Astrocyte (in vitro differentiated cells and primary cell): ENCODE measurements at regions not wholly inside any gene's neighbourhood (a gene's known extent, or its start where the extent isn't known, plus 50 kb on each side); places are given as distances from the start of the nearest gene placed in this dataset.

Experiments used
- DNase-seq: peaks from one replicate; pipeline ENCODE4 v3.0.0-alpha.2; 2010; ENCODE audit warnings: low read depth
- FAIRE-seq: peaks from 2 replicates; lab custom pipeline; 2011; peaks lifted over from hg19 to GRCh38; lab: Jason Lieb, UNC
- H2AFZ ChIP-seq: 2 replicates; pipeline ENCODE4 v1.6.0; 2012; ENCODE audit warnings: low read depth, low read length, inconsistent platforms
- H3K27ac ChIP-seq: 2 replicates; pipeline ENCODE4 v1.5.1; 2011; ENCODE audit warnings: low read depth, low read length, inconsistent platforms
- H3K27me3 ChIP-seq: 2 replicates; pipeline ENCODE4 v1.6.0; 2011; ENCODE audit warnings: low read length, inconsistent platforms; ENCODE audit not compliant: insufficient read depth
- H3K36me3 ChIP-seq: 2 replicates; pipeline ENCODE4 v1.5.1; 2011; ENCODE audit warnings: low read length, inconsistent platforms; ENCODE audit not compliant: insufficient read depth
- H3K4me1 ChIP-seq: 2 replicates; pipeline ENCODE4 v1.5.1; 2011; ENCODE audit warnings: low read length, inconsistent platforms; ENCODE audit not compliant: insufficient read depth
- H3K4me2 ChIP-seq: 2 replicates; pipeline ENCODE4 v1.6.0; 2012; ENCODE audit warnings: low read length, inconsistent platforms
- H3K4me3 ChIP-seq: 2 replicates; pipeline ENCODE4 v1.5.1; 2011; ENCODE audit warnings: low read depth, mild to moderate bottlenecking, low read length, inconsistent platforms; ENCODE audit not compliant: insufficient read depth
- H3K79me2 ChIP-seq: 2 replicates; pipeline ENCODE4 v1.6.0; 2012; ENCODE audit warnings: mild to moderate bottlenecking, low read length, inconsistent platforms; ENCODE audit not compliant: insufficient read depth
- H3K9ac ChIP-seq: 2 replicates; pipeline ENCODE4 v1.6.0; 2012; ENCODE audit warnings: mild to moderate bottlenecking, low read length, inconsistent platforms
- H3K9me3 ChIP-seq: 2 replicates; pipeline ENCODE4 v1.5.1; 2012; ENCODE audit warnings: low read depth, mild to moderate bottlenecking, low read length, inconsistent platforms; ENCODE audit not compliant: insufficient read depth
- H4K20me1 ChIP-seq: 2 replicates; pipeline ENCODE4 v1.6.0; 2012; ENCODE audit warnings: low read length, inconsistent platforms; ENCODE audit not compliant: insufficient read depth
- H3K27ac Mint-ChIP-seq: one replicate; pipeline ENCODE4 v1.8.0; 2021; ENCODE audit warnings: mild to moderate bottlenecking, mixed read lengths; ENCODE audit not compliant: unreplicated experiment
- H3K27me3 Mint-ChIP-seq: one replicate; pipeline ENCODE4 v1.8.0; 2021; ENCODE audit warnings: low read depth, mixed read lengths; ENCODE audit not compliant: unreplicated experiment
- H3K36me3 Mint-ChIP-seq: one replicate; pipeline ENCODE4 v1.8.0; 2021; ENCODE audit warnings: low read depth, mixed read lengths; ENCODE audit not compliant: unreplicated experiment
- H3K4me1 Mint-ChIP-seq: one replicate; pipeline ENCODE4 v1.8.0; 2021; ENCODE audit warnings: low read depth, mixed read lengths; ENCODE audit not compliant: unreplicated experiment
- H3K4me3 Mint-ChIP-seq: one replicate; pipeline ENCODE4 v1.8.0; 2021; ENCODE audit warnings: mild to moderate bottlenecking, moderate library complexity, mixed read lengths; ENCODE audit not compliant: unreplicated experiment
- H3K9me3 Mint-ChIP-seq: one replicate; pipeline ENCODE4 v1.8.0; 2021; ENCODE audit warnings: mild to moderate bottlenecking, mixed read lengths; ENCODE audit not compliant: unreplicated experiment
- CTCF ChIP-seq: IDR thresholded peaks from 2 replicates; pipeline ENCODE4 v1.5.1; 2011; ENCODE audit warnings: low read depth, mild to moderate bottlenecking, inconsistent platforms, low read length, moderate library complexity; ENCODE audit not compliant: insufficient read depth
- EZH2 ChIP-seq: IDR thresholded peaks from 2 replicates; pipeline ENCODE4 v1.6.1; 2012; ENCODE audit warnings: mild to moderate bottlenecking, low read length, inconsistent platforms; ENCODE audit not compliant: insufficient read depth

- Histone ChIP-seq H3K79me2 (no peaks in the 10 kb centered on the region), H4K20me1 (peaks cover 3% of the 10 kb centered on the region), H3K4me3 (no peak overlapping the region), H3K9ac (no peak overlapping the region), H3K27ac (no peak overlapping the region), H3K4me2 (no peak overlapping the region), H3K9me3 (no peaks in the 10 kb centered on the region), H3K27me3 (no peaks in the 10 kb centered on the region), H2AFZ (no peak overlapping the region), H3K4me1 (no peaks in the 10 kb centered on the region), H3K36me3 (peaks cover 10% of the 10 kb centered on the region)
- no peak overlapping the region for H3K4me3 Mint-ChIP-seq
- no peak for FAIRE-seq
- TF ChIP-seq CTCF (no peak), EZH2 (no peak)
- no peak for DNase-seq
- H3K27ac Mint-ChIP-seq = no peak overlapping the region
- H3K27me3 Mint-ChIP-seq = no peaks in the 10 kb centered on the region
- H3K4me1 Mint-ChIP-seq = no peaks in the 10 kb centered on the region
- peaks cover 4% of the 10 kb centered on the region for H3K36me3 Mint-ChIP-seq
- H3K9me3 Mint-ChIP-seq = no peaks in the 10 kb centered on the region
Measured at GRCh38 chr20:3354247-3354646, 53.2 kb downstream of the DNAAF9 start.

- Mint-ChIP-seq H3K27ac (no peak overlapping the region), H3K36me3 (peaks cover 2% of the 10 kb centered on the region), H3K9me3 (no peaks in the 10 kb centered on the region), H3K4me3 (no peak overlapping the region), H3K4me1 (no peaks in the 10 kb centered on the region), H3K27me3 (no peaks in the 10 kb centered on the region)
- no peaks in the 10 kb centered on the region for H3K9me3 ChIP-seq
- H4K20me1 ChIP-seq = peaks cover 3% of the 10 kb centered on the region
- DNase-seq = no peak
- H3K36me3 ChIP-seq = peaks cover 8% of the 10 kb centered on the region
- H3K4me2 ChIP-seq = no peak overlapping the region
- H3K4me1 ChIP-seq = no peaks in the 10 kb centered on the region
- H3K4me3 ChIP-seq = no peak overlapping the region
- no peak overlapping the region for H3K27ac ChIP-seq
- no peak overlapping the region for H2AFZ ChIP-seq
- FAIRE-seq = no peak
- no peak overlapping the region for H3K9ac ChIP-seq
- H3K27me3 ChIP-seq = no peaks in the 10 kb centered on the region
- no peak for TF ChIP-seq EZH2
- no peak for TF ChIP-seq CTCF
- H3K79me2 ChIP-seq = no peaks in the 10 kb centered on the region
Measured at GRCh38 chr20:3353646-3354045, 53.8 kb downstream of the DNAAF9 start.

- H3K36me3 ChIP-seq = peaks cover 11% of the 10 kb centered on the region
- Mint-ChIP-seq H3K36me3 (peaks cover 3% of the 10 kb centered on the region), H3K4me3 (no peak overlapping the region), H3K27me3 (no peaks in the 10 kb centered on the region), H3K4me1 (no peaks in the 10 kb centered on the region), H3K9me3 (no peaks in the 10 kb centered on the region), H3K27ac (no peak overlapping the region)
- H4K20me1 ChIP-seq = peaks cover 3% of the 10 kb centered on the region
- no peak overlapping the region for H3K4me2 ChIP-seq
- H3K4me3 ChIP-seq = no peak overlapping the region
- FAIRE-seq = no peak
- no peaks in the 10 kb centered on the region for H3K4me1 ChIP-seq
- H3K27ac ChIP-seq = no peak overlapping the region
- DNase-seq = no peak
- no peaks in the 10 kb centered on the region for H3K79me2 ChIP-seq
- H3K9me3 ChIP-seq = no peaks in the 10 kb centered on the region
- TF ChIP-seq CTCF (no peak), EZH2 (no peak)
- H3K27me3 ChIP-seq = no peaks in the 10 kb centered on the region
- no peak overlapping the region for H2AFZ ChIP-seq
- H3K9ac ChIP-seq = no peak overlapping the region
Measured at GRCh38 chr20:3352202-3352601, 55.3 kb downstream of the DNAAF9 start.
